NCI-H2171 treated with DMSO at 0.1 percent for 48 hours (cell line): ENCODE measurements at regions not wholly inside any gene's neighbourhood (a gene's known extent, or its start where the extent isn't known, plus 50 kb on each side); places are given as distances from the start of the nearest gene placed in this dataset.

ENCODE experiments used
- DNase-seq: peaks from one replicate; lab custom pipeline; 2025; lab: John Stamatoyannopoulos, UW

- DNase-seq = no peak
These were observed 131.4 kb upstream of the CCDC68 start for GRCh38 chr18:55090564-55091188.

DNA sequence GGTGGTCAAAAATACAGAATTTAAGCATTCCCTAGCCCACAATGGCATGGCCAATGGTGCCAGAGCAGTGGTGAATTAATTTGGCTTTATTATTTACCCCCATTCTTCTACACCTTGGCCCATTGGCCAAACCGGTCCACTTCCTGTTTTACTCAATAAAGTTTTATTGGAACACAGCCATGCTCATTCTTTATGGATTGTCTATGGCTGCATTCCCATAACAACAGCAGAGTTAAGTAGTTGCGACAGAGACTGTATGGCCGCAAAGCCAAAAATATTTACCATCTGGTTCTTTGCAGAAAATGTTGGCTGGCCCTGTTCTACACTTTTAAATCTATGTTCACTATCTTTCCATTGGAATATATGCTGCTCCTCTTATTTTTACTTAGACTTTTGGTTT lies 130.3 kb upstream of the CCDC68 start:
- DNase-seq = no peak

DNA sequence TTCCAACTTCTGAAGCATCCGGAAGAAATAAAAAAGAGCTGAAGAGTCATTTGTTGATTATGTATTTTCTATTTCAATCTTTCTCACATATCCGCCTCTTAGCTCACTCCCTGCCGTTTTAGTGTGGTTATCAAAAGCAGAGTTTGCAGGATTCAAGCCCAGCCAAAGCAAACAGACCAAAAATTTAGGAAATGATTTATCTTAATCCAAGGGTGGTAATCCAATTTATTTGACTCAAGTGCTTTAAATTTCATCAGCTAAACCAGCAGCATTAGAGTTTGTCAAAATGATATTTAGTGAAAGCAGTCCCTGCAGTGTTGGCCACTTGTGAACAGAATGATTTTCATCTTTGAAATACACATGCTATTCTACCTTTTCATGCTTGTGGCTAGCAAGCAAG lies 129.3 kb upstream of the CCDC68 start:
- DNase-seq = no peak

DNA sequence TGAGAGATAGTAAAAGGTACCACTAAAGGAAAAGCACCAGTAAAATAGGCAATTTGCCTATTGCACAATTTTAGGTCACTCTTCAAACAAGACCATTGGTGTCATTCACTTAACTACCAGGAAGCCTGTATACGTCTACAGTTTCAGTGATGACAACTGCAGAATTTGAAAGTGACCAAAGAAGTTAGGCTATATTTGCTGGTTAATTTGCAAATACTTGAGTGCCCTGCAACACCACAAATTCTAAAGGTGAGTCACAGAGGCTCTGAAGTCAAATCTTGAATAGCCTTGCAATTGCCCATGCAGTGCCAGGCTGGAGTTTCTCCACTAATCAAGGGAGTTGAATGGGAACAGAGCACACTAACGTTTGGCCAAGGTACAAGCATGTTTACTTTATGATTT lies 128.7 kb upstream of the CCDC68 start:
- no peak for DNase-seq

GRCh38 chr18:55086906-55087305 lies 127.6 kb upstream of the CCDC68 start:
- no peak for DNase-seq

DNA sequence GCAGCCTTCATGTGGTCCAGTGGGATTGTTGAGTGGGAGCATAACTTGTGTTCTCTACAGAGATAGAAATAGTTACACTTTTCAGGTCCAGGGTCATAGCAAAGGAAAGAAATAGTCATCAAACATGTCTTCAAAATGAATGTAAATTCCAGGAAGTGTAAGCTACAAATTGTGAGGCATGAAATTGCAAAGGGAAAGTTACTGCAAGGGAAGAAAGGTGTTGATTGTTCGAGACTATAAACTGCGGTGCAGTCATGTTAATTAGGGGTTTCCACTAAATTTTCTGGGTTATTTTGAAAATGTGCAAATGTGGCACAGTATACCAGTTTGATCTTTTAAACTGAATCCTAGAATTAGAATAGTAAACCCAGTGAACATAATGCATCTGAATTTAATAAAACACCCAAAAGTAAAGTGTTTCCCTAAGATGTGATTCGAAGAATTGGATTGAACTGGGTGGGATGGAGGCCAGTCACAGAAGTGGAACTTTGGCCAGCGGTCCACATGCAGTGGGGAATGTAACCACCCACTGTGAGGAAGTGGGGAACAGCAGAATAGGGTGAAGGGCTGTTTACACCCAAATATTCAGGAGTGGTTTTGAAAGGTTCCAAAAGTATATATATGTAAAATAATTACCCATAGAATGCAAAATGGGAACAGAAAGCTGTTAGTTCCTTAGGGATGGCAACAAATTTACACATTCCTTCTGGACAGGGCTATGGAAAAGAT lies 126.5 kb upstream of the CCDC68 start:
- no peak for DNase-seq

DNA sequence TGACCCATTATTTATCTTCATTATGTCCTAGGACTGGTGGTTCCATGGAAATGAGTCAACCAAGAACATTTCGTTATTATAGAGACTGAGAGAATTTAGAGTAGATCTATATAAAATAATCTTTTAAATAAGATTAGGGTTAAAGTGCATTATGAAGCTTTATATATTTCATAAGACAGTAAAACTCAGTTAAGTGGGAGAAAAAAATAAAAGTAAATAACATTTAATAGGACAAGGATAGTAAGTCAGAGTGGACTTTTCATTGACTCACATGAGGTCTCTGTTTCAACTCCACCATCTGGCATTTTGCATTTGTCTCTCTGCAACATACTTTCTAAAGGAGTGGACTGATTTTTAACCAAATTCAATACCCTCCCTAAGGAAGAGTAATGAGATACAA lies 125.3 kb upstream of the CCDC68 start:
- no peak for DNase-seq

- no peak for DNase-seq
These were observed 124.2 kb upstream of the CCDC68 start for GRCh38 chr18:55083461-55083860.

DNA sequence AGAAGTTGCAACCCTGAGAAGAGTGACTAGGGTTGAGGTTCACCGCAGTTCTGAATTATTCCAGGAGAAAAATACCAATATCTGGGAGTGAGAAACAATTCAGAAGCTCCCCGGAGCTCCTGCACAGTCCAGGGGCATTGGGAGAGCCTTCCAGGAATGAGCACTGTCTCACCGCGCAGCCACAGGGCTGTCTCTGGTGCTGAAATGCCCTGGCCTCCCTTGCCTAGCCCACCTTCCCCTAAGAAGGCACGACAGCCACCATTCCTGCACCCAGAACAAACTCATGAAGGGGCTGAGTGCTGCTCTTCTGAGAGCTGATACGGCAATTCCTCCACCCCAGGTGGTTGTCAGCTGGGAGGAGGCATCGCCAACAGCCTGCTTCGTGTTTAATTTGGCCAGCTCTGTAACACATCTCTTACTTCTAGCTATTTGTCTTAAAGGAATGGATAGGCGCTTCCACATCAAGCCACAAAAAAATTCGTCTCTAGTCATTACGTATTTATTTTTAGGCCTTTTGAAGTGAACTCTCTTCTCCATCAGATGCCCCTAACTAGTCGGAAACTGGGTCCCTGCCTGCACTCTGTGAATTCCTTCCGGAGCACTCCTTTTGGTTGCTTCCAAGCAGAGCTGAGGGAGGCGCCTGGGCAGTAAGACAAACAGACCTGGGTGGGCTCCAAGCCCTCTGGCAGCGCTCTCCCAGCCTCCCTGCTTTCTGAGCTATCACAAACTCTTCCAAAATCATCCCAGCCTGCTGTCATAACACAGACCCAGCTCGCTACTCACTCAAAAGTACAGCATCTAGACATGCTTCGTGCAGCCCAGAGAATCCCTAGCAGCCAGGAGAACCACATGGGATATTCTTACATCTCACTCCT lies 120.5 kb upstream of the CCDC68 start:
- no peak for DNase-seq

- no peak for DNase-seq
These were observed 119.8 kb upstream of the CCDC68 start for GRCh38 chr18:55079067-55079466.

DNA sequence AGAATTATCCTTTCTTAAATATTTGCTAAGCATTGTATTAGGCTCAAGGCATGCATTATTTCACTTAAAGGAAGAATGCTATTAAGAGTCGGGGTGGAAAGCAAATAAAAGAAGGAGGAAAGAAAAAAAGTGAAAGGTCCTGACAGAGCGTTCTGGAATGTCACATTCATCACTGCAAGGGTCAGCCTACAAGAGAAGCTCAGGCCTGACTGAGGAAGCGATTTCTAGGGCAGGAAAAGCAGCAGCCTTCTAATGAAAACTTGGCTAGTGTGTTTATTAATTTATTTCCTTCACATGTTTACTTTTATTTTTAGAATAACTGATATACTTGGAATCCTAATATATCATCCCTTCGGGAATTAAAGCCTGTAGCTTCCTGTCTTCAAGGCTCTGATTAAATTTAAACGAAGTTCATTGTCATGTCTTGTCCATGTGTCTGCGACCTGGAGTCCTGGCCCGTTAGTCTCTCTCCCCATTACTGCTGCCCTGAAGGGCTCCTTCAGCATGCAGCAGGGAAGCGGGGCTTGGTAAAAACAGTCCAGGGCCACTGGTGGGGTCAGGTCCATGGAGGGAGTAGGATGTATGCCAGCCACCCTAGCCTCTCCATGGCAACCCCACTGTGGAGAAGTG lies 119.2 kb upstream of the CCDC68 start:
- no peak for DNase-seq

- no peak for DNase-seq
These were observed 117.5 kb upstream of the CCDC68 start for GRCh38 chr18:55076643-55077218.

- DNase-seq = no peak
These were observed 114.6 kb upstream of the CCDC68 start for GRCh38 chr18:55073834-55074233.

GRCh38 chr18:55073116-55073515 lies 113.9 kb upstream of the CCDC68 start:
- DNase-seq = no peak

DNA sequence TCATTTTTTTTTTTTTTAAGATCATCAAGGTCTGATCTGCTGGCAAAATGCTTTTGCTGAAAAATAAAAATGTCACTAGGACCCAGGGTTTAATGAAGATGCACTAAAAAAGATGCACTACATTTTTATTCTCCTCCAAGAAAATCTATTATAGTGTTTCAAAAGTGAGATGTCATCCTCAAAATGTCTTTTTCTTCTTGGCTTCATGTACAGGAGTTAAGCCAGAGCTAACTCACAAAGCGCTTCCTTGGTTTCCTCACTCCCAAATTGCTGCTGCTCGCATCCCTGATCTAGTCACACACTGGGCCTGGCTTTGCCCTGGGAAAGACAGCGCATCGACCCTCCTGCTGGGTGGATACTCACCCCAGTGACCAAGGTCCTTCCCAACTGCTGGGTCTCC lies 113.4 kb upstream of the CCDC68 start:
- DNase-seq = no peak

DNA sequence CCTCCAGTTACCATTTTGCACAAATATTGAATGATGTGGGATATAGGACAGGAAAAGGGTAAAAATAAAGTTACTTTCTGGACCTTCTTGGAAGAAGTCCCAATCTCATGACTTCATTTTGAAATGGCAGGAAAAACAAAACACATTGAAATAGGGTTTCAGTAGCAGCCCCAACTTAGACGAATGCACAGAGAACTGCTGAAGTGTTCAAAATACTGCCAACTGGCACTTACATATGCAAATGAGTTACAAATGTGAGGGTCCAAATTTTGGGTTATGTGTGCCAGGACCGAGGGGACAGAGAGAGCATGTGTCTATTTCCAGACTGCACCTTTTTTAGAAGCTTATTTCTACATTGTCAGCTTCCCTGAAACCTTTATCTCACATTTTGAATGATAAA lies 112.9 kb upstream of the CCDC68 start:
- DNase-seq = no peak

DNA sequence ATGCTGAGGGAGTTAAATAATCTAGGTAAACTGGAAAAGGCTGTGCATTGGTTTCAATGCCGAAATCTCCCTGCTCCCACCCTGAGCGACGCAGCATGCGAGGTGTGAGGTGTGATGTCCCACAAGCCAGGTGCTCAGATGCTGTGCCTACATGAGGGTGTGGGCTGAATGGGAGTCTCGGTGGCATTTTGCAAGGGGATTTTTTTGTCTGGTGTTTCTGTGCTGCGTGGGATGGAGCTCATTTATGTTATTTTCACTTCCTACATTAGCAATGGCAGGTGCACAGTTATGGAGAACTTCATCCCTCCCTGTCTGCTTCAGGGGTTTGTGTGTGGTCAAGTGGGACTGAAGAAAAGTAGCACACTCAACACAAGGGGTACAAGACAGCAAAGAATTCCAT lies 110.2 kb upstream of the CCDC68 start:
- DNase-seq = no peak

GRCh38 chr18:55064760-55065159 lies 105.5 kb upstream of the CCDC68 start:
- no peak for DNase-seq

- DNase-seq = no peak
These were observed 104.8 kb upstream of the CCDC68 start for GRCh38 chr18:55064073-55064472.

DNA sequence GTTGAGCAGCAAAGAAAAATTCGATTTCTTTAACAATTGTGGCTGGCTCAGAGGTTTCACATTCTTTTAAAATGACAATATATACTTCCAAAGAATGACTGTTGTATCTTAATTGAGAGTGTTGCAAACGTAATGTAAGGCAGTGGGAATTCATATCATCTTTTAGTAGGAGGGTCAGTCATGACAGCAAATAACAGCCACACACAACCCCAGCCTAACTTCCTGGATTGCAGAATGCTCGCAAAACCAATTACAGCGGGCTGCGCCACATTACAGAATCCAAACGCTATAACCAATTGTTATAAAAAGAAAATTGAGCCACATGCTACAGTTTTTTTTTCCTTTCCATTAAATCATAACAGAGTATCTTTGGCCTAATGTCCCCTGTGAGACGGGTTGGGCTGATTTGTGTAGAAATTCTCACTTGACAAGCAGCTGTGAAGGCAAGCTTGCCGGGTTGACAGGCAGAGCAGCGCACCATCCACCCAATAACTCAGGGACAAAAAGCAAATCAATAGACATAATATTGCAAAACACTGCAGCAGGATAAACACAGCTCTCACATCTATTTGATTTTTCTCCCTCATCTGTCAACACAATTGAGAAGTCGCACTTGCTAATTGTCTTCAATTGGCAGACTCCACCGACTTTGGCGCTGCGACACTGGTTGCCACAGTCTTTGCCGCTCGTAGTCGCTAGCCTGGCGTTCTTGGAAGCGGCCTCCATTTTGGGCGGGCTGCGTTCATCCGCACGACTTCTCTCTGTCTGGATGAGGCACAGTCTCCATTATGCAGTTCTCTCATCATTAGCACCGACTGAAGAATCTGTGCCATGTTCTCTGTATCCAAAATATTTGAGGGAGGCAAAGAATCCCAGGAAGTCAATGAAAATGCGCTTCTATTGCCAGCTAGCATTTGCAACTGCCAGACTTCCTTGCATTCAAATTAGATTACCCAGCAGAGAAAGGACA lies 95.0 kb upstream of the CCDC68 start:
- no peak for DNase-seq

GRCh38 chr18:55048892-55049291 lies 89.6 kb upstream of the CCDC68 start:
- DNase-seq = no peak
